HG03064 (cell line): ENCODE measurements at regions not wholly inside any gene's neighbourhood (a gene's known extent, or its start where the extent isn't known, plus 50 kb on each side); places are given as distances from the start of the nearest gene placed in this dataset.
"Not testable (repeated sequence)": the region's sequence is repeated elsewhere in the genome, so short reads cannot be mapped to it uniquely, and the experiment has no call there.

Experiments
- ATAC-seq: cut with Tn5 transposase; IDR thresholded peaks from one replicate; pipeline ENCODE4 v1.9.1; 2021; ENCODE audit warnings: low read depth; ENCODE audit not compliant: unreplicated experiment

GRCh38 chr5:98231089-98231488 is 542.4 kb upstream of the RGMB start:
- ATAC-seq = no peak

GRCh38 chr5:98237794-98238193 is 535.7 kb upstream of the RGMB start:
- ATAC-seq = not testable (repeated sequence)

- ATAC-seq = no peak
These were observed 529.5 kb upstream of the RGMB start for GRCh38 chr5:98243972-98244371.

- ATAC-seq = no peak
These were observed 524.5 kb upstream of the RGMB start for GRCh38 chr5:98248949-98249348.

GRCh38 chr5:98258939-98259338 is 514.5 kb upstream of the RGMB start:
- ATAC-seq = no peak

GRCh38 chr5:98259595-98259994 is 513.9 kb upstream of the RGMB start:
- ATAC-seq = no peak

GRCh38 chr5:98263084-98263483 is 510.4 kb upstream of the RGMB start:
- ATAC-seq = no peak

- no peak for ATAC-seq
These were observed 505.2 kb upstream of the RGMB start for GRCh38 chr5:98268162-98268860.

GRCh38 chr5:98275980-98276379 is 497.5 kb upstream of the RGMB start:
- ATAC-seq = no peak

- ATAC-seq = no peak
These were observed 490.9 kb upstream of the RGMB start for GRCh38 chr5:98282521-98282920.

- no peak for ATAC-seq
These were observed 481.0 kb upstream of the RGMB start for GRCh38 chr5:98292496-98292895.

GRCh38 chr5:98296426-98296825 is 477.0 kb upstream of the RGMB start:
- no peak for ATAC-seq

- no peak for ATAC-seq
These were observed 474.0 kb upstream of the RGMB start for GRCh38 chr5:98299435-98299834.

GRCh38 chr5:98301547-98301946 is 471.9 kb upstream of the RGMB start:
- ATAC-seq = no peak

- no peak for ATAC-seq
These were observed 465.7 kb upstream of the RGMB start for GRCh38 chr5:98307811-98308210.

GRCh38 chr5:98308231-98308630 is 465.2 kb upstream of the RGMB start:
- no peak for ATAC-seq

GRCh38 chr5:98308960-98309359 is 464.5 kb upstream of the RGMB start:
- no peak for ATAC-seq

- peak; percentile 61 for ATAC-seq
These were observed 463.5 kb upstream of the RGMB start for GRCh38 chr5:98309785-98310598.

- ATAC-seq = no peak
These were observed 459.2 kb upstream of the RGMB start for GRCh38 chr5:98314292-98314691.

GRCh38 chr5:98318386-98318785 is 455.1 kb upstream of the RGMB start:
- no peak for ATAC-seq

GRCh38 chr5:98319299-98320011 is 454.0 kb upstream of the RGMB start:
- ATAC-seq = no peak
